GM19438 (cell line): ENCODE measurements at regions not wholly inside any gene's neighbourhood (a gene's known extent, or its start where the extent isn't known, plus 50 kb on each side); places are given as distances from the start of the nearest gene placed in this dataset.

Experiments
- ATAC-seq: cut with Tn5 transposase; IDR thresholded peaks from one replicate; pipeline ENCODE4 v1.9.1; 2021; ENCODE audit warnings: low read depth; ENCODE audit not compliant: unreplicated experiment

DNA sequence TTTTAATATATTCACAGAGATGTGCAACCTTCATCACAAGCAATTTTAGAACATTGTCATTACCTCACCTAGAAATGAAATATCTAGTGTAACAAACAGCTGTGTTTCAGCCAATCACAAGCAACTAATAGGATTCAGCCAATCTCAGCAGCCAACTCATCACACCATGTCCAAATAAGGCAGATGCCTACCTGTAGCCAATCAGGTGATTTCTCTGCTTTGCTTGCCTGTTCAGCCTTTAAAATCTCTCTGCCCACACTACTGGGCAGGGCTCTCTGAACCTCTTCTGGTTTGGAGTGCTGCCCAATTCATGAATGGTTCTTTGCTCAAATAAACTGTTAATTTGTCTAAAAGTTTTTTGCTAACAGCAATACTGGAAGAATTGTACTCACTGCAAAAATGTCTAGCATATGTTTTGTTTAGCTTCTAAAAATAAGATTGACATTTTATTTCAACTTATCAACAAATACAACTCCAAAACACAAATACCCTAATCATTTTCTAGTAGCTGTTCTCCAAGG, 52.4 kb upstream of the IGFBP7 start:
- ATAC-seq: no peak
